ENCODE measurements at regions not wholly inside any gene's neighbourhood (a gene's known extent, or its start where the extent isn't known, plus 50 kb on each side); places are given as distances from the start of the nearest gene placed in this dataset.
"Not testable (repeated sequence)": the region's sequence is repeated elsewhere in the genome, so short reads cannot be mapped to it uniquely, and the experiment has no call there.

- no peak for DNase-seq (ENCODE audit: low read depth, low spot score)
Measured at GRCh38 chr6:40887079-40887791, 151.8 kb downstream of the UNC5CL start.

GRCh38 chr6:40885139-40885774 is 153.8 kb downstream of the UNC5CL start:
- no peak for DNase-seq (ENCODE audit: low read depth, low spot score)

- no peak for DNase-seq (ENCODE audit: low read depth, low spot score)
Measured at GRCh38 chr6:40882323-40882997, 156.6 kb downstream of the UNC5CL start.

- DNase-seq (ENCODE audit: low read depth, low spot score), result no peak
Measured at GRCh38 chr6:40881501-40881900, 157.5 kb downstream of the UNC5CL start.

GRCh38 chr6:40880906-40881305 is 158.1 kb downstream of the UNC5CL start:
- DNase-seq (ENCODE audit: low read depth, low spot score), result no peak

- DNase-seq (ENCODE audit: low read depth, low spot score), result no peak
Measured at GRCh38 chr6:40879169-40879568, 159.9 kb downstream of the UNC5CL start.

- DNase-seq (ENCODE audit: low read depth, low spot score), result no peak
Measured at GRCh38 chr6:40877362-40877761, 161.7 kb downstream of the UNC5CL start.

- DNase-seq (ENCODE audit: low read depth, low spot score), result no peak
Measured at GRCh38 chr6:40876336-40876735, 162.7 kb downstream of the UNC5CL start.

- no peak for DNase-seq (ENCODE audit: low read depth, low spot score)
Measured at GRCh38 chr6:40874495-40874894, 164.5 kb downstream of the UNC5CL start.

GRCh38 chr6:40871424-40871823 is 167.6 kb downstream of the UNC5CL start:
- DNase-seq (ENCODE audit: low read depth, low spot score), result no peak

GRCh38 chr6:40868089-40868865 is 170.7 kb downstream of the UNC5CL start:
- not testable (repeated sequence) for DNase-seq (ENCODE audit: low read depth, low spot score)

- DNase-seq (ENCODE audit: low read depth, low spot score), result not testable (repeated sequence)
Measured at GRCh38 chr6:40867527-40867926, 171.5 kb downstream of the UNC5CL start.

GRCh38 chr6:40865259-40865658 is 173.8 kb downstream of the UNC5CL start:
- DNase-seq (ENCODE audit: low read depth, low spot score), result not testable (repeated sequence)

- DNase-seq (ENCODE audit: low read depth, low spot score), result no peak
Measured at GRCh38 chr6:40860443-40860842, 178.6 kb downstream of the UNC5CL start.

- no peak for DNase-seq (ENCODE audit: low read depth, low spot score)
Measured at GRCh38 chr6:40856271-40856670, 182.8 kb downstream of the UNC5CL start.

GRCh38 chr6:40855168-40855880 is 183.7 kb downstream of the UNC5CL start:
- DNase-seq (ENCODE audit: low read depth, low spot score), result no peak

- no peak for DNase-seq (ENCODE audit: low read depth, low spot score)
Measured at GRCh38 chr6:40854592-40854991, 184.4 kb downstream of the UNC5CL start.

- DNase-seq (ENCODE audit: low read depth, low spot score), result no peak
Measured at GRCh38 chr6:40852779-40853373, 186.1 kb downstream of the UNC5CL start.

- no peak for DNase-seq (ENCODE audit: low read depth, low spot score)
Measured at GRCh38 chr6:40849546-40849945, 189.5 kb downstream of the UNC5CL start.

GRCh38 chr6:40848868-40849514 is 190.0 kb downstream of the UNC5CL start:
- no peak for DNase-seq (ENCODE audit: low read depth, low spot score)

All from astrocyte of the hippocampus (primary cell).